Breast epithelium (tissue), 3 donors: ENCODE measurements at regions not wholly inside any gene's neighbourhood (a gene's known extent, or its start where the extent isn't known, plus 50 kb on each side); places are given as distances from the start of the nearest gene placed in this dataset.

ENCODE experiments used
- POLR2A ChIP-seq: fragments of 450-650 bp; IDR thresholded peaks from one replicate; pipeline ENCODE4 v1.6.1; 2016; ENCODE audit warnings: antibody characterized with exemption, mild to moderate bottlenecking, moderate library complexity
- TF ChIP-seq, protein P1 (sequence below), 3 donors: fragments of 450-650 bp; IDR thresholded peaks; one replicate each; pipeline ENCODE4 v1.5.1; 2016 to 2017; ENCODE audit warnings: antibody characterized with exemption in 3 of 3, mild to moderate bottlenecking in 3 of 3, moderate library complexity in 3 of 3

DNA sequence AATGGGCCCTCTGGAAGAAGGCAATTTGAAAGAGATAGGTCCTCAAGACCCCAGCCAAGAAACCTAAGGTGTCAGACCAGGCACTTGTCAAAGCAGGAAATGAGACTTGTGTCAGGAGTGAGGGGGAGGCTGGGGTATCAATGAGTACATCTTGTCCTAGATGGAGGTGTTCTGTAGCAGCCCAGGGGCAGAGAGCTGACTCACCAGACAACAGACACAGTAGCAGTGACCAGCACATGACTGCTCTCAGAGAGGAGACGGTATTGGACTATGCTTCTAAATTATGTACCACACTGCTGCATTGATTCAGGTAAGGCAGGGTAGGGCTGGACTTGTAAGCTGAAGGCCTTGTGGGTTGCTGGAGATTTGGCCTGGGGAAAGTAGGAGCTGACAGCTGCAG is 551.2 kb upstream of the KLF4 start:
- TF ChIP-seq, protein P1, sequence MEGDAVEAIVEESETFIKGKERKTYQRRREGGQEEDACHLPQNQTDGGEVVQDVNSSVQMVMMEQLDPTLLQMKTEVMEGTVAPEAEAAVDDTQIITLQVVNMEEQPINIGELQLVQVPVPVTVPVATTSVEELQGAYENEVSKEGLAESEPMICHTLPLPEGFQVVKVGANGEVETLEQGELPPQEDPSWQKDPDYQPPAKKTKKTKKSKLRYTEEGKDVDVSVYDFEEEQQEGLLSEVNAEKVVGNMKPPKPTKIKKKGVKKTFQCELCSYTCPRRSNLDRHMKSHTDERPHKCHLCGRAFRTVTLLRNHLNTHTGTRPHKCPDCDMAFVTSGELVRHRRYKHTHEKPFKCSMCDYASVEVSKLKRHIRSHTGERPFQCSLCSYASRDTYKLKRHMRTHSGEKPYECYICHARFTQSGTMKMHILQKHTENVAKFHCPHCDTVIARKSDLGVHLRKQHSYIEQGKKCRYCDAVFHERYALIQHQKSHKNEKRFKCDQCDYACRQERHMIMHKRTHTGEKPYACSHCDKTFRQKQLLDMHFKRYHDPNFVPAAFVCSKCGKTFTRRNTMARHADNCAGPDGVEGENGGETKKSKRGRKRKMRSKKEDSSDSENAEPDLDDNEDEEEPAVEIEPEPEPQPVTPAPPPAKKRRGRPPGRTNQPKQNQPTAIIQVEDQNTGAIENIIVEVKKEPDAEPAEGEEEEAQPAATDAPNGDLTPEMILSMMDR (IDR thresholded peaks at IDR 0.05) = no peak
- TF ChIP-seq POLR2A = no peak
